Epithelial cell of proximal tubule (primary cell): ENCODE measurements at regions not wholly inside any gene's neighbourhood (a gene's known extent, or its start where the extent isn't known, plus 50 kb on each side); places are given as distances from the start of the nearest gene placed in this dataset.

Experiments used
- DNase-seq: peaks from one replicate; pipeline ENCODE4 v3.0.0-alpha.2; 2011; ENCODE audit warnings: low read depth
- H3K4me3 ChIP-seq: 2 replicates; pipeline ENCODE4 v1.5.1; 2011; ENCODE audit warnings: low read depth, mild to moderate bottlenecking, low read length
- CTCF ChIP-seq: conservative IDR thresholded peaks from 2 replicates; pipeline ENCODE4 v1.5.1; 2012; ENCODE audit warnings: low read depth, mild to moderate bottlenecking, low read length

GRCh38 chr21:27086186-27086585, 119.3 kb upstream of the ADAMTS5 start:
- DNase-seq, result no peak
- no peak for TF ChIP-seq CTCF
- H3K4me3 ChIP-seq, result no peak overlapping the region

- TF ChIP-seq CTCF, result no peak
- DNase-seq, result no peak
- H3K4me3 ChIP-seq, result no peak overlapping the region
Observed at GRCh38 chr21:27085387-27085786, 118.5 kb upstream of the ADAMTS5 start.

GRCh38 chr21:27083144-27083543, 116.3 kb upstream of the ADAMTS5 start:
- no peak overlapping the region for H3K4me3 ChIP-seq
- no peak for DNase-seq
- TF ChIP-seq CTCF, result no peak

GRCh38 chr21:27082431-27083010, 115.6 kb upstream of the ADAMTS5 start:
- TF ChIP-seq CTCF, result no peak
- DNase-seq, result no peak
- no peak overlapping the region for H3K4me3 ChIP-seq

- no peak for TF ChIP-seq CTCF
- H3K4me3 ChIP-seq, result no peak overlapping the region
- no peak for DNase-seq
Observed at GRCh38 chr21:27079636-27080240, 112.8 kb upstream of the ADAMTS5 start.

GRCh38 chr21:27078915-27079314, 112.0 kb upstream of the ADAMTS5 start:
- TF ChIP-seq CTCF, result no peak
- no peak for DNase-seq
- no peak overlapping the region for H3K4me3 ChIP-seq

- no peak for TF ChIP-seq CTCF
- no peak for DNase-seq
Observed at GRCh38 chr21:27077501-27077900, 110.6 kb upstream of the ADAMTS5 start.

More at GRCh38 chr21:27077501-27077900, 110.6 kb upstream of the ADAMTS5 start:
- H3K4me3 ChIP-seq, result no peak overlapping the region
